K562 (cell line): ENCODE measurements at regions not wholly inside any gene's neighbourhood (a gene's known extent, or its start where the extent isn't known, plus 50 kb on each side); places are given as distances from the start of the nearest gene placed in this dataset.

ENCODE experiments used
- CBFA2T2 ChIP-seq: fragments of 450-650 bp; conservative IDR thresholded peaks from 2 replicates; pipeline ENCODE4 v1.6.1; 2017; ENCODE audit warnings: mild to moderate bottlenecking
- ETV6 ChIP-seq, 3 experiments: fragments of 150-350 bp in 1 of 3; sonication (generic) in 1 of 3; formaldehyde crosslinking in 1 of 3; IDR thresholded peaks; 2 replicates each; pipeline versions ENCODE4 v1.6.1 to v1.8.0; 2014 to 2022; ENCODE audit warnings: borderline replicate concordance in 2 of 3, low read depth in 2 of 3, antibody characterized with exemption in 1 of 3, low read length in 1 of 3, mild to moderate bottlenecking in 1 of 3, missing genetic modification reagents in 1 of 3
- HMGN3 ChIP-seq: IDR thresholded peaks from 2 replicates; pipeline ENCODE4 v1.6.1; 2011; ENCODE audit warnings: borderline replicate concordance, low read depth, mild to moderate bottlenecking, mixed read lengths, low read length; ENCODE audit not compliant: insufficient read length; ENCODE audit errors: extremely low read depth
- SRF ChIP-seq, 2 experiments: fragments of 250-450, 450-650 bp in 1 of 2; sonication (Bioruptor Pico) in 1 of 2; sonication (generic) in 1 of 2; formaldehyde crosslinking; IDR thresholded peaks; 2 replicates each; pipeline versions ENCODE4 v1.5.0 to v1.5.1; 2020 to 2022; ENCODE audit warnings: mild to moderate bottlenecking in 1 of 2, missing genetic modification reagents in 1 of 2
- TCF7L2 ChIP-seq: fragments of 150-350 bp; IDR thresholded peaks from 2 replicates; pipeline ENCODE4 v1.6.1; 2016; ENCODE audit warnings: low read depth, mild to moderate bottlenecking, low read length, moderate library complexity
- ZNF408 ChIP-seq: fragments of 250-450 bp; sonication (Bioruptor Pico); IDR thresholded peaks from 2 replicates; pipeline ENCODE4 v1.4.0; 2020; ENCODE audit warnings: low read depth, mild to moderate bottlenecking, moderate library complexity
- ZSCAN29 ChIP-seq: fragments of 450-650 bp; IDR thresholded peaks from 2 replicates; pipeline ENCODE4 v1.6.1; 2017
- TF ChIP-seq, protein P1 (sequence below): fragments of 450-650 bp; formaldehyde crosslinking; IDR thresholded peaks from 2 replicates; pipeline ENCODE4 v1.4.0; 2022; ENCODE audit warnings: missing genetic modification characterization
- TF ChIP-seq, protein P2 (sequence below): fragments of 250-450 bp; sonication (Bioruptor Pico); IDR thresholded peaks from 2 replicates; pipeline ENCODE4 v1.5.0; 2021; ENCODE audit warnings: mild to moderate bottlenecking, moderate library complexity
- TF ChIP-seq, protein P3 (sequence below): fragments of 450-650 bp; formaldehyde crosslinking; IDR thresholded peaks from 2 replicates; pipeline ENCODE4 v1.4.0; 2020; ENCODE audit warnings: mild to moderate bottlenecking
- TF ChIP-seq, protein P4 (sequence below): fragments of 450-650 bp; IDR thresholded peaks from one replicate; pipeline ENCODE4 v1.6.1; 2018; ENCODE audit warnings: mild to moderate bottlenecking, moderate library complexity; ENCODE audit not compliant: partially characterized antibody
- TF ChIP-seq, protein P5 (sequence below): conservative IDR thresholded peaks from 2 replicates; pipeline ENCODE4 v1.6.1; 2011; ENCODE audit warnings: low read depth, mild to moderate bottlenecking, low read length; ENCODE audit not compliant: control insufficient read depth
- TF ChIP-seq, protein P6 (sequence below): fragments of 450-650 bp; IDR thresholded peaks from 2 replicates; pipeline ENCODE4 v1.6.1; 2016; ENCODE audit warnings: missing biosample characterization, missing genetic modification characterization
- TF ChIP-seq, protein P7 (sequence below): fragments of 450-650 bp; IDR thresholded peaks from 2 replicates; pipeline ENCODE4 v1.6.1; 2016; ENCODE audit warnings: low read depth, mild to moderate bottlenecking, moderate library complexity

DNA sequence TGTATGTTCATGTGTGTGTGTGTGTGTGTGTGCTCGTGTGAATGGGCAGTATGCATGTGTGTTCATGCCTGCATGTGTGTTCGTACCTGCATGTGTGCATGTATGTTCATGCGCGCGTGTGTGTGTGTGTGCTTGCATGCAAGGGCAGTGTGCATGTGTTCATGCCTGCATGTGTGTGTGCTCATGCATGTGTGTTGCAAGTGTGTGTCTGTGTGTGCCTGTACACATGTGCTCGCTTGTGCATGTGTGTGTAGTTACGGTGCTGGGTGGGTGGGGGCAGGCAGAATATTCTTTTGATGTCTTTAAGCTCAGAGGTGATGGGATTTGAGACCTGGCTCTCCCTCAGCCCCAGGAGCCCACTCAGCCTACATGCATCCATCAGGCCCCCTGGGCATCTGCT is 822.1 kb downstream of the BRD1 start (continued):
- no peak for TF ChIP-seq ZNF408
- TF ChIP-seq, protein P1, sequence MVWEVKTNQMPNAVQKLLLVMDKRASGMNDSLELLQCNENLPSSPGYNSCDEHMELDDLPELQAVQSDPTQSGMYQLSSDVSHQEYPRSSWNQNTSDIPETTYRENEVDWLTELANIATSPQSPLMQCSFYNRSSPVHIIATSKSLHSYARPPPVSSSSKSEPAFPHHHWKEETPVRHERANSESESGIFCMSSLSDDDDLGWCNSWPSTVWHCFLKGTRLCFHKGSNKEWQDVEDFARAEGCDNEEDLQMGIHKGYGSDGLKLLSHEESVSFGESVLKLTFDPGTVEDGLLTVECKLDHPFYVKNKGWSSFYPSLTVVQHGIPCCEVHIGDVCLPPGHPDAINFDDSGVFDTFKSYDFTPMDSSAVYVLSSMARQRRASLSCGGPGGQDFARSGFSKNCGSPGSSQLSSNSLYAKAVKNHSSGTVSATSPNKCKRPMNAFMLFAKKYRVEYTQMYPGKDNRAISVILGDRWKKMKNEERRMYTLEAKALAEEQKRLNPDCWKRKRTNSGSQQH, result no peak
- TF ChIP-seq, protein P2, sequence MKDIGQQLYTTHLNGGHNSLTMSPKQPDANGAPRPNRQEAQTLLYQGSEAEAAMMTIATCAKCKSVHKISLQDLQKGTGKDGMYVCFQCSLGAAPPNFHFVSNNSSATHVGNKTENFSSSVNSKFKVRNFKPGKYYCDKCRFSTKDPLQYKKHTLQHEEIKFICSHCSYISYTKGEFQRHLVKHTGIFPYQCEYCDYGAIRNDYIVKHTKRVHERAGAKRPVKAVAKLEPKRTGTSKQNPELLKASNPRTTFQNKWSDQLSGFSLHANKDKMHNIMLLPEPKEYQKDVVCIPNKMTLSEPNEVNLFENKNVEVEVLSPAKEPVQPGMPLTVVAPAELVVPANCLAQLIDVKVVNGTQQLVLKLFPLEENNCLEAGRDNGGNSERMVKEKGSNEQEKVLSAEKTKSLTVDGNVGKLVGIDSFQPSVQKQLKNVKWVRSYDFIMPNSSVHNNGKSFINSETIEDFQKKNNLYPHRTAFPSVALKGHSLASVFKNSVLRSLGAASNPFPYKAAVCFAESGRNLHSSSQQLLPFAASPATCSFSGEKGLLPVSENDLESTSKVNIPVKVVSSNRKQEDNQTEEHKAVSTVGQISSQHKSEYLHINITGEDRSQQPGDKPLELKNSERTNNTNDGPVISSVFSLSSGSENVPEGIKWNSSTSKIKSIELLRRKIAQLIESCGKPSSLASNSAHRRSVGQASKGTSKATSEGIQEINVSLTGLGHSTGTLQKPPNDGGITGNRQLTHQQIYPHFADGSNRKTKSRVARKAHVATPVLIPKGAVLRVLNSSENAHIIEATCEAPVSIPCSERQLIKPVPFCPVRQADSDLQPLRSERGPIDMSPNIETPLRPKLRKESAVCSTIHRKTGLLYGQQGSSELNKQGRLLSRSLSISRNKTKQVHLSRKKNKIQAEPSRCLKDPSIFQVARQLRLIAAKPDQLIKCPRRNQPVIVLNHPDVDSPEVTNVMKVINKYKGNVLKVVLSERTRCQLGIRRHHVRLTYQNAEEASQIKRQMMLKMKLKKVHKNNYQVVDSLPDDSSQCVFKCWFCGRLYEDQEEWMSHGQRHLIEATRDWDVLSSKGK, result no peak
- TF ChIP-seq, protein P3, sequence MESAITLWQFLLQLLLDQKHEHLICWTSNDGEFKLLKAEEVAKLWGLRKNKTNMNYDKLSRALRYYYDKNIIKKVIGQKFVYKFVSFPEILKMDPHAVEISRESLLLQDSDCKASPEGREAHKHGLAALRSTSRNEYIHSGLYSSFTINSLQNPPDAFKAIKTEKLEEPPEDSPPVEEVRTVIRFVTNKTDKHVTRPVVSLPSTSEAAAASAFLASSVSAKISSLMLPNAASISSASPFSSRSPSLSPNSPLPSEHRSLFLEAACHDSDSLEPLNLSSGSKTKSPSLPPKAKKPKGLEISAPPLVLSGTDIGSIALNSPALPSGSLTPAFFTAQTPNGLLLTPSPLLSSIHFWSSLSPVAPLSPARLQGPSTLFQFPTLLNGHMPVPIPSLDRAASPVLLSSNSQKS (CRISPR knock-in tag), result no peak
- TF ChIP-seq, protein P4, sequence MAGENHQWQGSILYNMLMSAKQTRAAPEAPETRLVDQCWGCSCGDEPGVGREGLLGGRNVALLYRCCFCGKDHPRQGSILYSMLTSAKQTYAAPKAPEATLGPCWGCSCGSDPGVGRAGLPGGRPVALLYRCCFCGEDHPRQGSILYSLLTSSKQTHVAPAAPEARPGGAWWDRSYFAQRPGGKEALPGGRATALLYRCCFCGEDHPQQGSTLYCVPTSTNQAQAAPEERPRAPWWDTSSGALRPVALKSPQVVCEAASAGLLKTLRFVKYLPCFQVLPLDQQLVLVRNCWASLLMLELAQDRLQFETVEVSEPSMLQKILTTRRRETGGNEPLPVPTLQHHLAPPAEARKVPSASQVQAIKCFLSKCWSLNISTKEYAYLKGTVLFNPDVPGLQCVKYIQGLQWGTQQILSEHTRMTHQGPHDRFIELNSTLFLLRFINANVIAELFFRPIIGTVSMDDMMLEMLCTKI, result no peak
- no peak for TF ChIP-seq HMGN3
- TF ChIP-seq, protein P5, sequence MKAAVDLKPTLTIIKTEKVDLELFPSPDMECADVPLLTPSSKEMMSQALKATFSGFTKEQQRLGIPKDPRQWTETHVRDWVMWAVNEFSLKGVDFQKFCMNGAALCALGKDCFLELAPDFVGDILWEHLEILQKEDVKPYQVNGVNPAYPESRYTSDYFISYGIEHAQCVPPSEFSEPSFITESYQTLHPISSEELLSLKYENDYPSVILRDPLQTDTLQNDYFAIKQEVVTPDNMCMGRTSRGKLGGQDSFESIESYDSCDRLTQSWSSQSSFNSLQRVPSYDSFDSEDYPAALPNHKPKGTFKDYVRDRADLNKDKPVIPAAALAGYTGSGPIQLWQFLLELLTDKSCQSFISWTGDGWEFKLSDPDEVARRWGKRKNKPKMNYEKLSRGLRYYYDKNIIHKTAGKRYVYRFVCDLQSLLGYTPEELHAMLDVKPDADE, result no peak
- no peak for TF ChIP-seq CBFA2T2
- no peak for TF ChIP-seq ZSCAN29
- no peak for TF ChIP-seq TCF7L2
- no peak for TF ChIP-seq SRF (CRISPR knock-in tag; IDR thresholded peaks at IDR 0.05)
- no peak for TF ChIP-seq ETV6 (IDR thresholded peaks at IDR 0.05; ENCODE audit: borderline replicate concordance in 1 of 2, low read depth in 2 of 2, low read length in 1 of 2)
- TF ChIP-seq ETV6 (CRISPR knock-in tag; IDR thresholded peaks at IDR 0.05; ENCODE audit: borderline replicate concordance), result no peak
- TF ChIP-seq, protein P6, sequence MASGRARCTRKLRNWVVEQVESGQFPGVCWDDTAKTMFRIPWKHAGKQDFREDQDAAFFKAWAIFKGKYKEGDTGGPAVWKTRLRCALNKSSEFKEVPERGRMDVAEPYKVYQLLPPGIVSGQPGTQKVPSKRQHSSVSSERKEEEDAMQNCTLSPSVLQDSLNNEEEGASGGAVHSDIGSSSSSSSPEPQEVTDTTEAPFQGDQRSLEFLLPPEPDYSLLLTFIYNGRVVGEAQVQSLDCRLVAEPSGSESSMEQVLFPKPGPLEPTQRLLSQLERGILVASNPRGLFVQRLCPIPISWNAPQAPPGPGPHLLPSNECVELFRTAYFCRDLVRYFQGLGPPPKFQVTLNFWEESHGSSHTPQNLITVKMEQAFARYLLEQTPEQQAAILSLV (tag), result no peak
- TF ChIP-seq, protein P7, sequence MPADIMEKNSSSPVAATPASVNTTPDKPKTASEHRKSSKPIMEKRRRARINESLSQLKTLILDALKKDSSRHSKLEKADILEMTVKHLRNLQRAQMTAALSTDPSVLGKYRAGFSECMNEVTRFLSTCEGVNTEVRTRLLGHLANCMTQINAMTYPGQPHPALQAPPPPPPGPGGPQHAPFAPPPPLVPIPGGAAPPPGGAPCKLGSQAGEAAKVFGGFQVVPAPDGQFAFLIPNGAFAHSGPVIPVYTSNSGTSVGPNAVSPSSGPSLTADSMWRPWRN, result no peak
